ENCODE measurements at regions not wholly inside any gene's neighbourhood (a gene's known extent, or its start where the extent isn't known, plus 50 kb on each side); places are given as distances from the start of the nearest gene placed in this dataset.

DNA sequence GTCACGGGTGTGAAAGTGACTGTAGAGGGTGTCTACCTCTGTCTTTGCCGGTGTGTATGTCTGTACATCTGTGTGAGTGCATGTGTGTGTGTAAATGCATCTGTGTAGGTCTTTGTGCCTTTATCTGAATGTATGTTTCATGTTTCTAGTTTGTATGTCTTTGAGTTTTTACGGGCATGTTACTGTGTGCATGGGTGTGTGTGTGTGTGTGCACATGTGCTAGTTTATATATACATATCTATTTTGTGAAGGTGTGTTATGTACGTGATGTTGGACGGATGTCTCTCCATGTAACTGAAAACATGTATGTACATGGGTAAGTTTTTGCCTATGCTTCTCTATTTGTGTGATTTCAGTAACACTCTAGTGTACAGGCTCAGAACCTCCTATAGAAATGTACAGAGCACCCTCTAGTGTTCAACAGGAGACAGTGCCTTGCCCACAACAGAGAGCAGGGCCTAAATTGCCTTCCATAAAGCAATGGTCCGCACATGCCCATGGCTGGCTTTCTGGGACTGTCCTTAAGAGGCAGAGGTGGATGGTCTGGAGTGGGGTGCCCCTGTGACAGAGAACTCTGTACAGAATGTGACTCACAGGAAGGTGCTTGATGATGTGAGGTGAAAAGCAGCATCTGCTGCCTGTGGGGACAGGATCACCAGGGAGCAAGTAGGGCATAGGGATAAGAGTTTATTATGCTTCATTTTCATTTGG lies 343.5 kb downstream of the RAPGEF2 start (continued):
- TF ChIP-seq, protein P1, sequence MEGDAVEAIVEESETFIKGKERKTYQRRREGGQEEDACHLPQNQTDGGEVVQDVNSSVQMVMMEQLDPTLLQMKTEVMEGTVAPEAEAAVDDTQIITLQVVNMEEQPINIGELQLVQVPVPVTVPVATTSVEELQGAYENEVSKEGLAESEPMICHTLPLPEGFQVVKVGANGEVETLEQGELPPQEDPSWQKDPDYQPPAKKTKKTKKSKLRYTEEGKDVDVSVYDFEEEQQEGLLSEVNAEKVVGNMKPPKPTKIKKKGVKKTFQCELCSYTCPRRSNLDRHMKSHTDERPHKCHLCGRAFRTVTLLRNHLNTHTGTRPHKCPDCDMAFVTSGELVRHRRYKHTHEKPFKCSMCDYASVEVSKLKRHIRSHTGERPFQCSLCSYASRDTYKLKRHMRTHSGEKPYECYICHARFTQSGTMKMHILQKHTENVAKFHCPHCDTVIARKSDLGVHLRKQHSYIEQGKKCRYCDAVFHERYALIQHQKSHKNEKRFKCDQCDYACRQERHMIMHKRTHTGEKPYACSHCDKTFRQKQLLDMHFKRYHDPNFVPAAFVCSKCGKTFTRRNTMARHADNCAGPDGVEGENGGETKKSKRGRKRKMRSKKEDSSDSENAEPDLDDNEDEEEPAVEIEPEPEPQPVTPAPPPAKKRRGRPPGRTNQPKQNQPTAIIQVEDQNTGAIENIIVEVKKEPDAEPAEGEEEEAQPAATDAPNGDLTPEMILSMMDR (CRISPR knock-in tag; IDR thresholded peaks at IDR 0.05) = peak; percentile 93
- TF ChIP-seq SYNCRIP (IDR thresholded peaks at IDR 0.05; ENCODE audit: insufficient read depth, low read depth, low read length) (no peak), DZIP1 (CRISPR knock-in tag; IDR thresholded peaks at IDR 0.05) (no peak), CENPT (CRISPR knock-in tag; IDR thresholded peaks at IDR 0.05; ENCODE audit: low read depth) (no peak), ZNF343 (CRISPR knock-in tag; IDR thresholded peaks at IDR 0.05) (no peak), TMF1 (CRISPR knock-in tag; IDR thresholded peaks at IDR 0.05; ENCODE audit: low read depth) (no peak), POLR2AphosphoS5 (IDR thresholded peaks at IDR 0.05; ENCODE audit: low read depth, low read length) (no peak), NFYC (CRISPR knock-in tag; IDR thresholded peaks at IDR 0.05) (no peak), RAD21 (CRISPR knock-in tag; IDR thresholded peaks at IDR 0.05) (peak; percentile 87), XRCC5 (optimal IDR thresholded peaks at IDR 0.05; ENCODE audit: low read length) (peak; percentile 56), ZC3H13 (CRISPR knock-in tag; IDR thresholded peaks at IDR 0.05) (no peak), SCMH1 (CRISPR knock-in tag; IDR thresholded peaks at IDR 0.05; ENCODE audit: borderline replicate concordance) (no peak), CHD2 (IDR thresholded peaks at IDR 0.05; ENCODE audit: low read depth, low read length) (no peak), EED (CRISPR knock-in tag; IDR thresholded peaks at IDR 0.05) (no peak), AGO1 (IDR thresholded peaks at IDR 0.05; ENCODE audit: low read depth, low read length, poor library complexity, severe bottlenecking) (no peak), ZNF557 (CRISPR knock-in tag; IDR thresholded peaks at IDR 0.05) (no peak), PHF5A (CRISPR knock-in tag; IDR thresholded peaks at IDR 0.05; ENCODE audit: low read depth, unreplicated experiment) (no peak)
- TF ChIP-seq, protein P2, sequence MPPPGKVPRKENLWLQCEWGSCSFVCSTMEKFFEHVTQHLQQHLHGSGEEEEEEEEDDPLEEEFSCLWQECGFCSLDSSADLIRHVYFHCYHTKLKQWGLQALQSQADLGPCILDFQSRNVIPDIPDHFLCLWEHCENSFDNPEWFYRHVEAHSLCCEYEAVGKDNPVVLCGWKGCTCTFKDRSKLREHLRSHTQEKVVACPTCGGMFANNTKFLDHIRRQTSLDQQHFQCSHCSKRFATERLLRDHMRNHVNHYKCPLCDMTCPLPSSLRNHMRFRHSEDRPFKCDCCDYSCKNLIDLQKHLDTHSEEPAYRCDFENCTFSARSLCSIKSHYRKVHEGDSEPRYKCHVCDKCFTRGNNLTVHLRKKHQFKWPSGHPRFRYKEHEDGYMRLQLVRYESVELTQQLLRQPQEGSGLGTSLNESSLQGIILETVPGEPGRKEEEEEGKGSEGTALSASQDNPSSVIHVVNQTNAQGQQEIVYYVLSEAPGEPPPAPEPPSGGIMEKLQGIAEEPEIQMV (CRISPR knock-in tag; IDR thresholded peaks at IDR 0.05; ENCODE audit: low read depth) = no peak
- TF ChIP-seq, protein P3, sequence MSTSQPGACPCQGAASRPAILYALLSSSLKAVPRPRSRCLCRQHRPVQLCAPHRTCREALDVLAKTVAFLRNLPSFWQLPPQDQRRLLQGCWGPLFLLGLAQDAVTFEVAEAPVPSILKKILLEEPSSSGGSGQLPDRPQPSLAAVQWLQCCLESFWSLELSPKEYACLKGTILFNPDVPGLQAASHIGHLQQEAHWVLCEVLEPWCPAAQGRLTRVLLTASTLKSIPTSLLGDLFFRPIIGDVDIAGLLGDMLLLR (CRISPR knock-in tag; IDR thresholded peaks at IDR 0.05) = no peak
